Upper lobe of right lung (tissue), 1 donor: ENCODE measurements at regions not wholly inside any gene's neighbourhood (a gene's known extent, or its start where the extent isn't known, plus 50 kb on each side); places are given as distances from the start of the nearest gene placed in this dataset.

Experiments
- ATAC-seq: fragments of 200-7000 bp; cut with Tn5 transposase; one replicate; pipeline ENCODE4 v1.9.1; 2020; ENCODE audit warnings: mild to moderate bottlenecking, moderate library complexity
- DNase-seq: peaks from one replicate; pipeline ENCODE4 v3.0.0-alpha.2; 2020
- H3K27ac ChIP-seq: fragments of 200-600 bp; one replicate; pipeline ENCODE4 v1.8.0; 2022
- H3K27me3 ChIP-seq: fragments of 200-600 bp; one replicate; pipeline ENCODE4 v1.8.0; 2022; ENCODE audit warnings: mild to moderate bottlenecking
- H3K36me3 ChIP-seq: fragments of 200-600 bp; one replicate; pipeline ENCODE4 v1.8.0; 2022
- H3K4me1 ChIP-seq: fragments of 200-600 bp; one replicate; pipeline ENCODE4 v1.8.0; 2022
- H3K4me3 ChIP-seq: fragments of 200-600 bp; one replicate; pipeline ENCODE4 v1.8.0; 2022; ENCODE audit warnings: mild to moderate bottlenecking
- H3K9me3 ChIP-seq: fragments of 200-600 bp; one replicate; pipeline ENCODE4 v1.8.0; 2022
- CTCF ChIP-seq: fragments of 200-600 bp; IDR thresholded peaks from one replicate; pipeline ENCODE4 v1.8.0; 2022; ENCODE audit warnings: antibody characterized with exemption
- intact Hi-C: fragments of 100-400 bp; cut with DNase I; formaldehyde crosslinking; loops from one replicate; pipeline ENCODE4 v1.11.0; 2022
- donor health status: DM: no; HTN: yes; CAD: no; lungs with severe emphysema.

GRCh38 chr5:103445426-103446035 is 117.1 kb downstream of the NUDT12 start:
- no peak for TF ChIP-seq CTCF
- H3K4me3 ChIP-seq = no peak overlapping the region
- H3K9me3 ChIP-seq = no peaks in the 10 kb centered on the region
- no peaks in the 10 kb centered on the region for H3K27me3 ChIP-seq
- ATAC-seq = no peak
- intact Hi-C loops = no loop called here
- H3K36me3 ChIP-seq = no peaks in the 10 kb centered on the region
- no peaks in the 10 kb centered on the region for H3K4me1 ChIP-seq
- DNase-seq = no peak
- H3K27ac ChIP-seq = no peak overlapping the region

GRCh38 chr5:103444333-103445038 is 118.1 kb downstream of the NUDT12 start:
- Histone ChIP-seq H3K4me3 (no peak overlapping the region), H3K36me3 (no peaks in the 10 kb centered on the region), H3K27me3 (no peaks in the 10 kb centered on the region), H3K9me3 (no peaks in the 10 kb centered on the region), H3K4me1 (no peaks in the 10 kb centered on the region), H3K27ac (no peak overlapping the region)
- ATAC-seq (no peak), DNase-seq (no peak)
- intact Hi-C loops = no loop called here
- TF ChIP-seq CTCF = no peak

DNA sequence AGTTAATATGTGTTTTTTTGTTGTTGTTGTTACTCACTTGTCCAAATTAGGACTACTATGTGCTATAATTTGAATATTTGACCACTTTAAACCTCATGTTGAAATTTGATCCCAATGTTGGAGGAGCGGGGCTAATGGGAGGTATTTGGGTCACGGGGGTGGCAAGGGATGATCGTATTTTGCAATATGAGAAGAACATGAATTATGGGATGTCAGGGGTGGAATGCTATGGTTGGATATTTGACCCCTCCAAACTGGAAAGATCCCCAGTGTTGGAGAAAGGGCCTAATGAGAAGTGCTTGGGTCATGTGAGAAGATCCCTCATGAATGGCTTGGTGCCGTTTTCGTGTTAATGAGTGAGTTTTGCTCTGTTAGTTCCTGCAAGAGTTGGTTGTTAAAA is 119.8 kb downstream of the NUDT12 start:
- intact Hi-C loops = no loop called here
- Histone ChIP-seq H3K27ac (no peak overlapping the region), H3K9me3 (no peaks in the 10 kb centered on the region), H3K4me3 (no peak overlapping the region), H3K36me3 (no peaks in the 10 kb centered on the region), H3K4me1 (no peaks in the 10 kb centered on the region), H3K27me3 (no peaks in the 10 kb centered on the region)
- no peak for DNase-seq
- no peak for TF ChIP-seq CTCF
- ATAC-seq = no peak

- intact Hi-C loops = no loop called here
- no peaks in the 10 kb centered on the region for H3K9me3 ChIP-seq
- ATAC-seq (no peak), DNase-seq (no peak)
- no peak overlapping the region for H3K27ac ChIP-seq
- no peaks in the 10 kb centered on the region for H3K4me1 ChIP-seq
- no peaks in the 10 kb centered on the region for H3K36me3 ChIP-seq
- H3K27me3 ChIP-seq = no peaks in the 10 kb centered on the region
- no peak for TF ChIP-seq CTCF
- H3K4me3 ChIP-seq = no peak overlapping the region
Measured at GRCh38 chr5:103441523-103441922, 121.1 kb downstream of the NUDT12 start.

DNA sequence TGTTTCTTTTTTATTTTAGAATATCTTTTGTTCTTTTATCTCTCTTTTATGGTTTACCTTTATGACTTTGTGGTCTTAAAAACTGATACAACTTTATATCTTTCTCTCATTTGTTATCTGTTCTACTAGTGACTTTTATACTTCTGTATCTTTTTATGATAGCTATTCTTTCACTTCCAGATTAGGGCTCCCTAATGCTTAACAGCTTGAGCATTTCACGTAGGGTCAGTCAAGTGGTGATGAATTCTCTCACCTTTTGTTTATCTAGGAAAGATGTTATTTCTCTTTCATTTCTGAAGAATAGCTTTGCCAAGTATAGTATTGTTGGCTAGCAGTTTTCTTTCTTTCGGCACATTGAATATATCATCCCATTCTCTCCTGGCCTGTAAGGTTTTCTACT is 123.6 kb downstream of the NUDT12 start:
- no peaks in the 10 kb centered on the region for H3K4me1 ChIP-seq
- intact Hi-C loops = no loop called here
- no peak for DNase-seq
- no peak overlapping the region for H3K27ac ChIP-seq
- no peak overlapping the region for H3K4me3 ChIP-seq
- H3K36me3 ChIP-seq = no peaks in the 10 kb centered on the region
- TF ChIP-seq CTCF = no peak
- ATAC-seq = no peak
- no peaks in the 10 kb centered on the region for H3K27me3 ChIP-seq
- H3K9me3 ChIP-seq = no peaks in the 10 kb centered on the region
